ENCODE measurements at regions not wholly inside any gene's neighbourhood (a gene's known extent, or its start where the extent isn't known, plus 50 kb on each side); places are given as distances from the start of the nearest gene placed in this dataset.

DNA sequence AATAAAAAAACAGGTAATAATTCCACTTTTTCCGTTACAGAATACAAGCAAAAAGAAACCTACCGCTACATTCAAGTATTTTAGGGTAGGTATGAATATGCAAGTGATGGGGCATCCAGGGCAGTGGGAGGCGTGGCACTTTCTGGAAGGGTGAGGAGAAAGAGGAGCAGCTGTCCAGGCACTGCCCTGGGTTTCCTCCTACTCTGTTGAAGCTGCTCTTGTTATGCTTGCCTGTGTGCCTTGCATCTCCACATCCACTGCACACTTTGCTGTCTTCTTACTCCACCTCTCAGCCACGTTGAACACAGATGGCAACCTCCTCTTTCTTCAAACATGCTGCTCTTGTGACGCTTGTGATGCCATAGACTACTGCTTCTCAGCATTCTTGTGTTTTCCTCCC, 83.2 kb downstream of the RPE65 start:
- TF ChIP-seq, protein P1, sequence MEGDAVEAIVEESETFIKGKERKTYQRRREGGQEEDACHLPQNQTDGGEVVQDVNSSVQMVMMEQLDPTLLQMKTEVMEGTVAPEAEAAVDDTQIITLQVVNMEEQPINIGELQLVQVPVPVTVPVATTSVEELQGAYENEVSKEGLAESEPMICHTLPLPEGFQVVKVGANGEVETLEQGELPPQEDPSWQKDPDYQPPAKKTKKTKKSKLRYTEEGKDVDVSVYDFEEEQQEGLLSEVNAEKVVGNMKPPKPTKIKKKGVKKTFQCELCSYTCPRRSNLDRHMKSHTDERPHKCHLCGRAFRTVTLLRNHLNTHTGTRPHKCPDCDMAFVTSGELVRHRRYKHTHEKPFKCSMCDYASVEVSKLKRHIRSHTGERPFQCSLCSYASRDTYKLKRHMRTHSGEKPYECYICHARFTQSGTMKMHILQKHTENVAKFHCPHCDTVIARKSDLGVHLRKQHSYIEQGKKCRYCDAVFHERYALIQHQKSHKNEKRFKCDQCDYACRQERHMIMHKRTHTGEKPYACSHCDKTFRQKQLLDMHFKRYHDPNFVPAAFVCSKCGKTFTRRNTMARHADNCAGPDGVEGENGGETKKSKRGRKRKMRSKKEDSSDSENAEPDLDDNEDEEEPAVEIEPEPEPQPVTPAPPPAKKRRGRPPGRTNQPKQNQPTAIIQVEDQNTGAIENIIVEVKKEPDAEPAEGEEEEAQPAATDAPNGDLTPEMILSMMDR (IDR thresholded peaks at IDR 0.05) = no peak
- no peak for TF ChIP-seq POLR2A (IDR thresholded peaks at IDR 0.05)
